ENCODE measurements at regions not wholly inside any gene's neighbourhood (a gene's known extent, or its start where the extent isn't known, plus 50 kb on each side); places are given as distances from the start of the nearest gene placed in this dataset.

DNA sequence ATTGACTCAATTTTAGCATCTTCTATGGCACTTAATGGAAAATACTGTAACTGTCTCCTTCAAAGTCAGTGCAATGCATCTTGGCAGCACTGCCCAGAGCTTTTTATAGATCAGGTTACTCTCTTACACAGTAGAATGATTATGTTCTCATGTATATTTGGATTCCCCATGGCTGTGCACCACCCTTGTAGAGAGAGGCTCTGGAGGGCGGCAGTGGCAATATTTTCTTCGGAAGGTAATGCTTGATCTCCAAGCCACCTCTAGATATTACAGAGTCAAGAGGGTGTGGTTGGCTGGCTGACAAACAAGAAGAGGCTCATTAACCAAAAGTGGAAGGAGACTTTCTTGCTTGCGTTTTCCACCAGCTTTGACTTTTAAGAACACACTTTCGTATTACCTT lies 72.8 kb upstream of the ARSJ start:
- Histone ChIP-seq H3K9ac (replicated peaks in 1 of 4; ENCODE audit: extremely low read depth in 1 of 4, low read depth in 3 of 4, low read length in 3 of 4) (no peak overlapping the region), H3K4me3 (ENCODE audit: extremely low read depth in 1 of 4, insufficient read depth in 2 of 4, low read depth in 3 of 4, low read length in 4 of 4) (no peak overlapping the region), H3K36me3 (ENCODE audit: control insufficient read depth in 2 of 4, insufficient read depth in 4 of 4, low read length in 3 of 4) (no peaks in the 10 kb centered on the region), H3K4me1 (replicated peaks in 1 of 4; ENCODE audit: control insufficient read depth in 3 of 4, insufficient read depth in 4 of 4, low read length in 3 of 4) (no peaks in the 10 kb centered on the region), H4K20me1 (replicated peaks in 1 of 2; ENCODE audit: control insufficient read depth in 1 of 2, insufficient read depth in 2 of 2, low read length in 2 of 2) (no peaks in the 10 kb centered on the region), H2BK12ac (ENCODE audit: low read depth, low read length) (no peak overlapping the region), H4K5ac (ENCODE audit: insufficient read length, low read depth, low read length) (no peak overlapping the region), H3K56ac (replicated peaks; ENCODE audit: insufficient read length, low read depth, low read length) (no peak overlapping the region), H2BK15ac (ENCODE audit: low read length) (no peak overlapping the region), H3K9me3 (ENCODE audit: insufficient read depth in 2 of 2, low read depth in 1 of 2, low read length in 1 of 2) (no peaks in the 10 kb centered on the region), H3K4ac (replicated peaks; ENCODE audit: insufficient read length, low read depth, low read length) (no peak overlapping the region), H4K8ac (ENCODE audit: extremely low read depth, insufficient read depth, low read length) (no peak overlapping the region), H3K27me3 (replicated peaks in 1 of 4; ENCODE audit: control insufficient read depth in 3 of 4, extremely low read depth in 1 of 4, insufficient read depth in 3 of 4, low read length in 3 of 4) (no peaks in the 10 kb centered on the region), H2BK20ac (ENCODE audit: low read length) (no peak overlapping the region), H2BK120ac (replicated peaks; ENCODE audit: low read depth, low read length) (no peak overlapping the region), H2BK5ac (ENCODE audit: low read depth, low read length) (no peak overlapping the region), H3K4me2 (ENCODE audit: insufficient read depth in 1 of 2, low read depth in 2 of 2, low read length in 2 of 2) (no peak overlapping the region), H4K91ac (replicated peaks; ENCODE audit: insufficient read length, low read length) (no peak overlapping the region), H3K27ac (ENCODE audit: low read depth, low read length) (no peak overlapping the region), H3K18ac (ENCODE audit: extremely low read depth, low read length) (no peak overlapping the region), H2AK5ac (ENCODE audit: low read depth, low read length) (no peak overlapping the region), H2AFZ (ENCODE audit: low read length) (no peak overlapping the region), H3K23me2 (ENCODE audit: low read depth, low read length) (no peaks in the 10 kb centered on the region), H3K79me1 (ENCODE audit: low read depth, low read length) (no peaks in the 10 kb centered on the region), H3K79me2 (ENCODE audit: control insufficient read depth in 1 of 2, insufficient read depth in 2 of 2, low read length in 2 of 2) (no peaks in the 10 kb centered on the region), H3K14ac (ENCODE audit: insufficient read length) (no peak overlapping the region), H3K23ac (ENCODE audit: insufficient read length) (no peak overlapping the region)
- no peak for FAIRE-seq
- WGBS, 2 experiments (ENCODE audit: extremely low coverage in 1 of 2, insufficient coverage in 1 of 2, insufficient read length in 1 of 2, insufficient replicate concordance in 2 of 2, low coverage in 1 of 2, low lambda C conversion rate in 2 of 2, missing lambda C conversion rate in 1 of 2) = 99% methylated on average over 4 of the region's 4 CpGs; no CpG with 5 or more reads in 1 of the 2 experiments
- DNase-seq (ENCODE audit: low read depth in 1 of 2, low spot score in 2 of 2) = no peak
- ChIA-PET CTCF (ENCODE audit: partially characterized antibody) (no interaction called here), POLR2A (ENCODE audit: partially characterized antibody) (no interaction called here)
- no peak for TF ChIP-seq RFX5 (IDR thresholded peaks at IDR 0.05; ENCODE audit: borderline replicate concordance, low read depth, low read length)
- TF ChIP-seq CEBPB (IDR thresholded peaks at IDR 0.05; ENCODE audit: low read depth, low read length) = no peak
- TF ChIP-seq SP4 (IDR thresholded peaks at IDR 0.05; ENCODE audit: low read length) = no peak

All from H1 (cell line).